BE2C (cell line): ENCODE measurements at regions not wholly inside any gene's neighbourhood (a gene's known extent, or its start where the extent isn't known, plus 50 kb on each side); places are given as distances from the start of the nearest gene placed in this dataset.

Experiments used
- DNase-seq: peaks from one replicate; pipeline ENCODE4 v3.0.0-alpha.2; 2020
- H3K27me3 ChIP-seq: fragments of 250-450 bp; sonication (Bioruptor Pico); 2 replicates; pipeline ENCODE4 v1.5.1; 2020; ENCODE audit warnings: mild to moderate bottlenecking
- H3K36me3 ChIP-seq: fragments of 250-450 bp; sonication (Bioruptor Pico); 2 replicates; pipeline ENCODE4 v1.5.1; 2020; ENCODE audit warnings: mild to moderate bottlenecking
- H3K4me1 ChIP-seq: fragments of 250-450 bp; sonication (Bioruptor Pico); 2 replicates; pipeline ENCODE4 v1.5.1; 2020
- H3K4me3 ChIP-seq: 2 replicates; pipeline ENCODE4 v1.5.1; 2011; ENCODE audit warnings: low read depth, low read length
- H3K9me3 ChIP-seq: fragments of 250-450 bp; sonication (Bioruptor Pico); 2 replicates; pipeline ENCODE4 v1.5.1; 2020
- TF ChIP-seq, protein P1 (sequence below): IDR thresholded peaks from 2 replicates; pipeline ENCODE4 v1.5.1; 2012; ENCODE audit warnings: mild to moderate bottlenecking, low read depth, low read length

DNA sequence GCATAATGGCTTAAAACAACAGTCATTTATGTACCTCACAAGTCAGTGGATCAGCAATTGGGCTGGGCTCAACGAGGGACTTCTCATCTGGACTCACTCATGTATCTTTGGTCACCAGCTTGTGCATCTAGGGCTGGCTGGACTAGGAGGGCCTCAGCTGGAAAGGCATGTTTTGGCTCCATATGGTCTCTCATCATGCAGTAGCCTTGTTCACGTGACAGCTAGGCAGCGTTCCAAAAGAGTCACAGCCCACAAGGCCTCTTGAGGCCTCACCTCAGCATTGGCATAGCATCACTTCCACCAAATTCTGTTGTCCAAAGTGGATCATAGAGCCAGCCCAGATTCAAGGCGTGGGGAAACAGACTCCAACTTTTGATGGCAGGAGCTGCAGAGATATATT is 110.1 kb downstream of the MAFB start:
- no peaks in the 10 kb centered on the region for H3K36me3 ChIP-seq
- no peak overlapping the region for H3K4me3 ChIP-seq
- H3K27me3 ChIP-seq, result no peaks in the 10 kb centered on the region
- DNase-seq, result no peak
- no peaks in the 10 kb centered on the region for H3K4me1 ChIP-seq
- H3K9me3 ChIP-seq, result no peaks in the 10 kb centered on the region
- TF ChIP-seq, protein P1, sequence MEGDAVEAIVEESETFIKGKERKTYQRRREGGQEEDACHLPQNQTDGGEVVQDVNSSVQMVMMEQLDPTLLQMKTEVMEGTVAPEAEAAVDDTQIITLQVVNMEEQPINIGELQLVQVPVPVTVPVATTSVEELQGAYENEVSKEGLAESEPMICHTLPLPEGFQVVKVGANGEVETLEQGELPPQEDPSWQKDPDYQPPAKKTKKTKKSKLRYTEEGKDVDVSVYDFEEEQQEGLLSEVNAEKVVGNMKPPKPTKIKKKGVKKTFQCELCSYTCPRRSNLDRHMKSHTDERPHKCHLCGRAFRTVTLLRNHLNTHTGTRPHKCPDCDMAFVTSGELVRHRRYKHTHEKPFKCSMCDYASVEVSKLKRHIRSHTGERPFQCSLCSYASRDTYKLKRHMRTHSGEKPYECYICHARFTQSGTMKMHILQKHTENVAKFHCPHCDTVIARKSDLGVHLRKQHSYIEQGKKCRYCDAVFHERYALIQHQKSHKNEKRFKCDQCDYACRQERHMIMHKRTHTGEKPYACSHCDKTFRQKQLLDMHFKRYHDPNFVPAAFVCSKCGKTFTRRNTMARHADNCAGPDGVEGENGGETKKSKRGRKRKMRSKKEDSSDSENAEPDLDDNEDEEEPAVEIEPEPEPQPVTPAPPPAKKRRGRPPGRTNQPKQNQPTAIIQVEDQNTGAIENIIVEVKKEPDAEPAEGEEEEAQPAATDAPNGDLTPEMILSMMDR, result no peak

DNA sequence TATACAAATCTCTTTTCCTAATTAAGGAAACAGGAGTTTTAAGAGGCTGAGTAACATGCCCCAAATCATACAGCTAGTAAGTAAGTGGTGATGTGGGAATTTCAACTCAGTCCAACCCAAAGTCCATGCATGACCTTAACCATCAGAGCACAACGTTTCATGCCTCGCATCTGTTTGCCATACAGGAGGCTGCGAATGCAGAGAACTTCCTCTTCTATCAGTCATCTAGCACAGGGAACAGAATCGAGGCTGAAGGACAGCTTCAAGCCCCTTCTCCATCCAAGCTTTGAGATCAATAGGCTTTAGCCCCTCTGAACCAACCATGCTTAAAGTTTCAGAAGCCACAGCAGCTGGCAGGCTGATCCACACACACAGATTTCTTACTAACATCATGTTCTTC is 113.2 kb downstream of the MAFB start:
- no peaks in the 10 kb centered on the region for H3K4me1 ChIP-seq
- DNase-seq, result no peak
- no peaks in the 10 kb centered on the region for H3K27me3 ChIP-seq
- H3K9me3 ChIP-seq, result no peaks in the 10 kb centered on the region
- H3K36me3 ChIP-seq, result no peaks in the 10 kb centered on the region
- TF ChIP-seq, protein P1, result no peak
- H3K4me3 ChIP-seq, result no peak overlapping the region

DNA sequence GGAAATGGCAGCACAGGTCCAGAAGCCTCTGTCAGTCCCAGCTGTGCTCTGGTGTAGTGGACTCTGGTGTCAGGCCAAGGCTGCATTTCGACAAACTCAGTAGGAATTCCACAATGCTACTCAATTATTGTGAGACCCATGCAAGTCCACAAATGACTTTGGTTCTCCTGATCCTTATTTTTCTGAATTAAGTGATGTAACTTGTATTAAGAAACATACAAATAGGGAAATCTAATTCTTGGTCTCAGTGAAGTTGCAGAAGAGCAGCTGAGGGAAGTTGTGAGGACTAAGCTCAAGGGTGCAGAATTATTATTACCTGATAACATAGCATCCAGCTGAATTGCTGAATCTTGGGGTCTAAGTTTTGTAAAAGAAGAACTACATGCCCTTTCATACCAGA is 116.8 kb downstream of the MAFB start:
- TF ChIP-seq, protein P1, result no peak
- no peak for DNase-seq
- Histone ChIP-seq H3K4me3 (no peak overlapping the region), H3K36me3 (no peaks in the 10 kb centered on the region), H3K27me3 (no peaks in the 10 kb centered on the region), H3K9me3 (no peaks in the 10 kb centered on the region), H3K4me1 (no peaks in the 10 kb centered on the region)

DNA sequence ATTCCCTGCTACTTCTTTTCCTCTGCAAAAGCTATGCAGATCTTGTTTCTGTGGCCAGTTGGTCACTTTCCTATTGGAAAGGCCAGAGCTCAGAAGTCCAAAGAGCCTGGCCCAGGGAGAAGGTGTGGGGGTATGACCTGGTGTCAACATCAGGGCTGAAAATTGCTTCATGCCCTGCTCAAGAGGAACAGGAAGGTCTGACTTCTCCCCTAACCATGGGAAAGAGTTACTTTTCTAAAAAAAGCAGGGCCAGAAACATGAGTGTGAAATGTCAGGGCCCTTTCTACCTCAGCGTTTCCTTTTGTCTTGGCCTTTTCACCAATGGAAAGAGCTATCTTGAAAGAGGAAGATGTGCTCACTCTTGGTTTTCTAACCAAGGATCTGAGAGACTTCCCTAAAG is 117.4 kb downstream of the MAFB start:
- H3K4me1 ChIP-seq, result no peaks in the 10 kb centered on the region
- H3K4me3 ChIP-seq, result no peak overlapping the region
- H3K9me3 ChIP-seq, result no peaks in the 10 kb centered on the region
- DNase-seq, result no peak
- H3K36me3 ChIP-seq, result no peaks in the 10 kb centered on the region
- TF ChIP-seq, protein P1, result no peak
- H3K27me3 ChIP-seq, result no peaks in the 10 kb centered on the region

DNA sequence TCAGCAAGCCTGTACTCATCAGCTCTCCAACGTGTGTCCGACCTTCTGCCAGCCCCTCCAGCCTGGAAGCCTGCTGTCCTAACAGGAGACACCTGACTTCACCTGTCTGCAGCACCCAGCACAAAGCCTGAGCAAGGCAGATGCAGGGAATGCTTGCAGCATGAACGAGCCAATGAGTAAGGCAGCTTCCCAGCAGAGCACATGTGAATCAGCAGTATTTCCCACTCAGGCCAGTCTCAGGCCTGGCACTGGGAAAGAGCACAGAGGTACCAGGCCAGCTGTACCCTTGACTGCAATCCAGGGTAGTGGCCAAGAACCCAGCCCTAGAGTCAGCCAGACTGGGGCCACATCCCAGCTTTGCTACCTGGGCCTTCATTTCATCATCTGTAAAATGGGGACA is 120.8 kb downstream of the MAFB start:
- H3K36me3 ChIP-seq, result no peaks in the 10 kb centered on the region
- TF ChIP-seq, protein P1, result no peak
- no peak for DNase-seq
- H3K9me3 ChIP-seq, result no peaks in the 10 kb centered on the region
- H3K4me1 ChIP-seq, result no peaks in the 10 kb centered on the region
- no peak overlapping the region for H3K4me3 ChIP-seq
- no peaks in the 10 kb centered on the region for H3K27me3 ChIP-seq

DNA sequence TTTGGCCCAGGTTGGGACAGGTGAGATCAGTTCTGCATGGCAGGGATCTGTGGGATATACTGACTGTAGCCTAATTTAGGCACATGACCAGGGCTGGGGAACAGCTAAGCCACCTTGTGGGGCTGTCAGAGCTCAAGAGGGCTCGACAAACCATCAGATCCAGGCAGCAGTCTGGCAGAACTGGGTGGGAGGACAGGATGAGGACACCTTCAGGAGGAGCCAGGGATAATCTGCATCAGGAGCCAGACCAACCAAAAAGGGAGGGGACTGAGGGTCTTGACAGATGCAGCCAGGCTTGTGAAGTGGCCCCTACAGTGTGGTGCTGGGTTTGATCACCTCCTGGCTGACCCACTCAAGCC is 123.4 kb downstream of the MAFB start:
- no peak for DNase-seq
- TF ChIP-seq, protein P1, result no peak
- H3K4me1 ChIP-seq, result no peaks in the 10 kb centered on the region
- no peaks in the 10 kb centered on the region for H3K36me3 ChIP-seq
- H3K9me3 ChIP-seq, result no peaks in the 10 kb centered on the region
- no peaks in the 10 kb centered on the region for H3K27me3 ChIP-seq
- H3K4me3 ChIP-seq, result no peak overlapping the region
